BJ (cell line): ENCODE measurements at regions not wholly inside any gene's neighbourhood (a gene's known extent, or its start where the extent isn't known, plus 50 kb on each side); places are given as distances from the start of the nearest gene placed in this dataset.

Experiments used
- CTCF ChIA-PET: fragments of 350-600 bp; formaldehyde crosslinking; extraction: SDS; loops from one replicate; lab custom pipeline; 2021; ENCODE audit warnings: antibody characterized with exemption, inconsistent platforms; lab: Yijun Ruan, JAX
- POLR2A ChIA-PET: fragments of 300-600 bp; sonication (Branson Sonifier 250); formaldehyde crosslinking; extraction: SDS; loops from one replicate; lab custom pipeline; 2021; ENCODE audit warnings: antibody characterized with exemption; lab: Charles Lee
- DNase-seq: peaks from one replicate; pipeline ENCODE4 v3.0.0-alpha.2; 2011; ENCODE audit warnings: low read depth
- H3K27me3 ChIP-seq: 2 replicates; pipeline ENCODE4 v1.6.0; 2011; ENCODE audit warnings: low read length; ENCODE audit not compliant: control insufficient read depth, insufficient read depth
- H3K36me3 ChIP-seq: 2 replicates; pipeline ENCODE4 v1.5.1; 2011; ENCODE audit warnings: low read length; ENCODE audit not compliant: control insufficient read depth, insufficient read depth
- H3K4me3 ChIP-seq: 2 replicates; pipeline ENCODE4 v1.5.1; 2011; ENCODE audit warnings: low read depth, mild to moderate bottlenecking, control low read depth, low read length
- TF ChIP-seq, protein P1 (sequence below): IDR thresholded peaks from 2 replicates; pipeline ENCODE4 v1.5.1; 2011; ENCODE audit warnings: low read depth, mild to moderate bottlenecking, control low read depth, inconsistent platforms, low read length, moderate library complexity; ENCODE audit not compliant: insufficient read depth

DNA sequence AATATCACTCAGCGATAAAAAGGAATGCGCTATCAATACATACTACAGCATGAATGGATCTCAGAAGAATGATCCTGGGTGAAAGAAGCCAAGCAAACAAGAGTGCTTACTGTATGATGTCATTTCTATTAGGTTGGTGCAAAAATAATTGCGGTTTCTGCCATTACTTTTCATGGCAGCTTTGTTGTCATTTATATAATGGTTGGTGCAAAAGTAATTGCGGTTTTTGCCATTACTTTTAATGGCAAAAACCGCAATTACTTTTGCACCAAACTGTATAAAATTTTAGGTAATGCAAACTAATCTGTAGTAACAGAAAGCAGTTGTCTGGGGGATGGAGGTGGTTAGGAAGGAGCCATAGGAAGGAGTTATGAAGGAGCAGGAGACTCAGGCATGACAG, 318.3 kb upstream of the ZMIZ1 start:
- TF ChIP-seq, protein P1, sequence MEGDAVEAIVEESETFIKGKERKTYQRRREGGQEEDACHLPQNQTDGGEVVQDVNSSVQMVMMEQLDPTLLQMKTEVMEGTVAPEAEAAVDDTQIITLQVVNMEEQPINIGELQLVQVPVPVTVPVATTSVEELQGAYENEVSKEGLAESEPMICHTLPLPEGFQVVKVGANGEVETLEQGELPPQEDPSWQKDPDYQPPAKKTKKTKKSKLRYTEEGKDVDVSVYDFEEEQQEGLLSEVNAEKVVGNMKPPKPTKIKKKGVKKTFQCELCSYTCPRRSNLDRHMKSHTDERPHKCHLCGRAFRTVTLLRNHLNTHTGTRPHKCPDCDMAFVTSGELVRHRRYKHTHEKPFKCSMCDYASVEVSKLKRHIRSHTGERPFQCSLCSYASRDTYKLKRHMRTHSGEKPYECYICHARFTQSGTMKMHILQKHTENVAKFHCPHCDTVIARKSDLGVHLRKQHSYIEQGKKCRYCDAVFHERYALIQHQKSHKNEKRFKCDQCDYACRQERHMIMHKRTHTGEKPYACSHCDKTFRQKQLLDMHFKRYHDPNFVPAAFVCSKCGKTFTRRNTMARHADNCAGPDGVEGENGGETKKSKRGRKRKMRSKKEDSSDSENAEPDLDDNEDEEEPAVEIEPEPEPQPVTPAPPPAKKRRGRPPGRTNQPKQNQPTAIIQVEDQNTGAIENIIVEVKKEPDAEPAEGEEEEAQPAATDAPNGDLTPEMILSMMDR = no peak
- H3K36me3 ChIP-seq = no peaks in the 10 kb centered on the region
- CTCF ChIA-PET = no interaction called here

DNA sequence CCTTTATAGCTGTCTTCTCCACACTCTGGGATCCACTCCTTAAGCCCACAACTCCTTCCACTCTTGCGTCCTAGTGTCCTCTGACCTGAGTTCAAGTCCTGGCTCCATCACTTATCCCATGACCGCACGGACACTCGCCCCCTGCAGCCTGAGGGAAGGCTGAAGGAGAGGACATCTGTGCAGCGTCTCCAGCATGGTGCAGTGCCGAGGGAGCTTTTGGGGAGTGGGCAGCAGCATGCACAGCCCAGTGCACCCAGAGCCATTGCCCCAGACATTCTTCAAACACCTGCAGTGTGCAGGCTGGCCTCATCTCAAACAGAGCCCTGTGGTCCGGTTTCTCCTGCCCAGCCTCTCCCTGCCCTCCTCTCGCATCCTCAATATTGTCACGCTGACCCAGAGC, 317.1 kb upstream of the ZMIZ1 start:
- Histone ChIP-seq H3K36me3 (no peaks in the 10 kb centered on the region), H3K4me3 (no peak overlapping the region), H3K27me3 (peaks cover 2% of the 10 kb centered on the region)
- TF ChIP-seq, protein P1 = no peak
- POLR2A ChIA-PET = no interaction called here
- DNase-seq = no peak
- CTCF ChIA-PET = interaction anchor here (1.2 kb wide), 1 partner anchor 86 kb away, joined by 3 read pairs; no protein-coding TSS in a partner anchor

More for the DNA sequence above, 318.3 kb upstream of the ZMIZ1 start:
- H3K27me3 ChIP-seq = peaks cover 2% of the 10 kb centered on the region
- no peak overlapping the region for H3K4me3 ChIP-seq
- no peak for DNase-seq
- POLR2A ChIA-PET = interaction anchor here (0.6 kb wide), 1 partner anchor 9 kb away, joined by 3 read pairs; no protein-coding TSS in a partner anchor

DNA sequence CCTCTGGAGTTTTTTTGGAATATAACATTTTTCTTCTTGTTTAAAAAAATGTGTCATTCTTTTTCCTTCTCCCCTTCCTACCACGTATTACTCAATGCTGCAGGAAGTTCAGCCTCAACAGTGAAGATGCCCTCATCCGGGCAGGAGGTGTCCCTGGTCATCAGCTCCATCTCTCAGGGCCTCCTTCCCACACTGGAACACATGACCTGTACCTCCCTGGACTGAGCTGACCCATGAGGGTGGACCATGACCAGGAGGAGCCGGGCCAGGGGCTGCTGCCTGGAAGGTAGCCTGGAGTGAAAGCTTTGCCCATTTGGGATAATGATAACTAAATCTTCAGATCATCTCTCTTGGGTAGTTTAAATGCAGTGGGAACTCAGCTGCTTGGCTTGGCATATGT, 316.5 kb upstream of the ZMIZ1 start:
- DNase-seq = no peak
- Histone ChIP-seq H3K4me3 (no peak overlapping the region), H3K36me3 (no peaks in the 10 kb centered on the region), H3K27me3 (peaks cover 2% of the 10 kb centered on the region)
- TF ChIP-seq, protein P1 = no peak
- ChIA-PET POLR2A (no interaction called here), CTCF (interaction anchor here (1.2 kb wide), 1 partner anchor 87 kb away, joined by 3 read pairs; no protein-coding TSS in a partner anchor)

DNA sequence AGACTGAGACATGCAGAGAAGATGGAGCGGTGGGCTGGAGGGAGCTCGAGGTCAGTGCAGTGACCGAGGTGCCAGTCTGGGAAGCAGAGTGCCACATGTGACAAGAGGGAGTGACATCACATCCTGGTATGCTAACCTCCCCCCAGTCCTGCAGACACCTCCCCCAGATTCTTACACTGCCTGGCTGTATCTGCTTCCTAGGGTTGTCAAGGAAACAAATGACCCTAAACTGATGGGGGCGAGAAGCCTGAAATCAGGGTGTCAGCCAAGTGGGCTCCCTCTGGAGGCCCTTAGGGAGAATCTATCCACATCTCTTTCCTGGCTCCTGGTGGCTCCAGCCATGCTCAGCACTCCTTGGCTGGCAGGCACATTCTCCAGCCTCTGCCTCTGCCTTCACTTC, 316.1 kb upstream of the ZMIZ1 start:
- no peak for DNase-seq
- peaks cover 2% of the 10 kb centered on the region for H3K27me3 ChIP-seq
- ChIA-PET POLR2A (no interaction called here), CTCF (interaction anchor here (0.6 to 1.2 kb wide), 2 partner anchors 87 to 1426 kb away, joined by 3 read pairs; no protein-coding TSS in a partner anchor)
- no peak overlapping the region for H3K4me3 ChIP-seq
- H3K36me3 ChIP-seq = no peaks in the 10 kb centered on the region
- TF ChIP-seq, protein P1 = no peak

DNA sequence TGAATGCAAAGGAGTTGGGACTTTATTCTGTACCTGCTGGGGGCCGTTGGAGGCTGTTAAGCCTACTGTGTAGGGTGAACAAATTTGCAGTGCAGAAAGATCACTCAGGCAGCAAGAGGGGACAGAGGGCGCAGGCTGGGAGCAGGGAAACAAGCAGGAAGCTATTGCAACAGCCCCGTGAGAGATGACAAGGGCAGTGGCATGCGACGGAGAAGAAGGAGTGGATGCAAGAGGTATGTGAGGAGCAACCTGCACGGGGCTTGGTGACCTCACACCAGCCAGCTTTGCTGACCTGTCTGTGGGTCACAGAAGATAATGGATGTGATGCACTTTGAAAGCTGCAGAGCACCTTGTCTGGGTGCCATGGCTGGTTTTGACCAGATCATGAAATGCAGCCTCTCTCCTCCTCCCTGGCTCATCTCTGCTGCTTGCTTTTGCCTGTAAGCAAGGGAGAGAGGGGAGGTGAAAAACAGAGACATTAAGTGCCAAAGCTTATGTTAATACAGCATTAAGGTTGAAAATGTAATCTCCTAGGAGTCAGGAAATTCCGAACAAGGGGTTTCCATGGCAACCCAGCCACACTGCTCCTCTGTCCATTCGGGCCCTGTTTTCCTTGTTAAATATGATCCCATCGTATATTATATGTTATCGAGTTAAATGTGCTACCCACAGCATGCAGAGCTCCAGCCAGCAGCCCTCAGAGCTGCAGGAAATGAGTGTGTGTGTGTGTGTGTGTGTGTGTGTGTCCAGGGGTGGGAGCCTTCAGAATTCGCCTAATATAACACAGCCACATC, 314.3 kb upstream of the ZMIZ1 start:
- TF ChIP-seq, protein P1 = no peak
- Histone ChIP-seq H3K4me3 (no peak overlapping the region), H3K27me3 (no peaks in the 10 kb centered on the region), H3K36me3 (no peaks in the 10 kb centered on the region)
- ChIA-PET CTCF (interaction anchor here (0.6 to 1.2 kb wide), 2 partner anchors 52 to 441 kb away, joined by 4 read pairs; no protein-coding TSS in a partner anchor), POLR2A (interaction anchor here (0.6 kb wide), 1 partner anchor 487 kb away, joined by 4 read pairs; no protein-coding TSS in a partner anchor)
- peak; percentile 59 for DNase-seq
